ENCODE measurements at regions not wholly inside any gene's neighbourhood (a gene's known extent, or its start where the extent isn't known, plus 50 kb on each side); places are given as distances from the start of the nearest gene placed in this dataset.
"Not testable (repeated sequence)": the region's sequence is repeated elsewhere in the genome, so short reads cannot be mapped to it uniquely, and the experiment has no call there.

DNA sequence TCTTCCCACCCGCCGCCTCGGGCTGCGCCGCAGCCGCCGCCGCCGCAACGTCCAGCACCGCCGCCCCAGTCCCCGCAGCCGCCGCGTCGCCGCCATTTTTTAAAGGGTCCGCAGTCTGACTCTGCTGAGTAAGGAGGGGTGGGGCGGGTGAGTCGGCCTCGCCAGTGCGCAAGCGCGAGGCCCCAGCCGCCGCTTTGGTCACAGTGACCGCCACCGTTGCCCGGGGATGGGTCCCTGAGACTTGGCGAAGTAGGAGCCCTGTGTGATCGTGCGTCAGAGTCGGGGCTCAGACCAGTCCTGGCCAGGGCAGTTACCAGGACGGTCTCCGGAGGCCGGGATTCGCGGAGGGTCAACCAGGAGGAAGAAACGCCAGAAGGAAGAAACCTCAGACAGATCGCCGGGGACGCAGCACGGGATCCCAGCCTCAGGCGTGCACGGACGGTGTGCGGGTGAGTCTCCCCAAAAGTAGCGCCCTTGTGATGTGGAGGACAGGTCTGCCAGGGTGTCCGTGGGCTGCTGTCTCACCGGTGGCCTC lies 1414.2 kb upstream of the PCDH10 start:
- H3K4me3 Mint-ChIP-seq, H3K27ac Mint-ChIP-seq, H3K9me3 Mint-ChIP-seq, H3K27me3 Mint-ChIP-seq, H3K4me1 Mint-ChIP-seq, H3K36me3 Mint-ChIP-seq: not testable (repeated sequence)

DNA sequence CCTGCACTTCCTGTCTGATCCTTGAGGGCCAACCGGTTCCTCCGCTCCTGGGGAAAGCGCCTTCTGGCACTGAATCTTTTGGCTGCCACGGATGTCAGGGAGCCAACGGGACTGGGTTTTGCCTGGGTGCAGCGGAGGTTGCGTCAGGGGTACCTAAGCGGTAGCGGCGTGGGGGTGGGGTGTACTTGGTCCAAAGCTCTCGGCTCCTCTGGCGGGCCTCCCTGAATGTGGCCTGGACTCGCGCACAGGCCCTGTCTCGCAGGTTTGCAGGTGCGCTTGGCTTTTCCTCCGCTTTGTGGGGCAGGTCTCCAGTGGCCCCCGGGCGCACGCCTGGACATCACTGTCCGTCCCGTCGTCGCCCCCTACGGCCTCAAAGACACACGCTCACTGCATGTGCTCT lies 1410.1 kb upstream of the PCDH10 start:
- H3K27me3 Mint-ChIP-seq, H3K9me3 Mint-ChIP-seq, H3K4me3 Mint-ChIP-seq, H3K27ac Mint-ChIP-seq, H3K36me3 Mint-ChIP-seq, H3K4me1 Mint-ChIP-seq: not testable (repeated sequence)

DNA sequence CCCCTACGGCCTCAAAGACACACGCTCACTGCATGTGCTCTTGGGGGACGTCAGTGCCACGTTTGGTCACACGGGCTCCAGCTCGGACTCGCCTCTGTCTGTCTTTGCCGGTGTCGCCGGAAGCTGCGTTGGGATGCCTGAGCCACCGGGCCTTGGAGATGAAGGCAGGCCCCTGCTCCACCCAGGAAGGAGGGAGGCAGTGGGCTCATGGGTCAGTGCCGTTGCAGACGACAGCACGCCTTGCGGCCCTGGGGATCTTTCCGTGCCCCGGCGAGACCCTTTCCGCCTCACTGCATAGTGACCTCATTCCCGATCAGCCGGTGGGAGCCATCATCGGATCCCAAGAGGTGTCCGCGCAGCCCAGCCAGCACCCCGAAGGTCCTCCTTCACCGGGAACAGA lies 1407.3 kb upstream of the PCDH10 start:
- not testable (repeated sequence) for H3K4me1 Mint-ChIP-seq, H3K27me3 Mint-ChIP-seq, H3K4me3 Mint-ChIP-seq, H3K9me3 Mint-ChIP-seq, H3K36me3 Mint-ChIP-seq, H3K27ac Mint-ChIP-seq

DNA sequence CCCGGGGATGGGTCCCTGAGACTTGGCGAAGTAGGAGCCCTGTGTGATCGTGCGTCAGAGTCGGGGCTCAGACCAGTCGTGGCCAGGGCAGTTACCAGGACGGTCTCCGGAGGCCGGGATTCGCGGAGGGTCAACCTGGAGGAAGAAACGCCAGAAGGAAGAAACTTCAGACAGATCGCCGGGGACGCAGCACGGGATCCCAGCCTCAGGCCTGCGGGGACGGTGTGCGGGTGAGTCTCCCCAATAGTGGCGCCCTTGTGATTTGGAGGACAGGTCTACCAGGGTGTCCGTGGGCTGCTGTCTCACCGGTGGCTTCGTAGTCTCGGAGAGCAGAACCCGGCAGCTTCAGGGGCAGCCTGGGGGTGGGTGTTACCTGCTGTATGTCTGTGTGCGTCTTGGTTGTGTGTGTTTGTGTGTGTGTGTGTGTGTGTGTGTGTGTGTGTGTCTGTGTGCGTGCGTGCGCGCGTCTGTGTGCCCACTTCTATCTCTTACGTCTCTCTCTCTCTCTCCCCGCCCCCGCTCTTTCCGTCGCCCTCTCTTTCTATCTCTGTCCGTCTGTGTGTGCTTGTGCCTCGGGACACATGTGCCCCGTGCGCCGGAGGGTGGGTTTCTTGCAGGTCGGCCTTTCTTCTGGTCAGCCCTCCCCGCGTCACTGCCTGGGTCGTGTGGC lies 1406.4 kb upstream of the PCDH10 start:
- H3K36me3 Mint-ChIP-seq, H3K9me3 Mint-ChIP-seq, H3K4me3 Mint-ChIP-seq, H3K27me3 Mint-ChIP-seq, H3K4me1 Mint-ChIP-seq: not testable (repeated sequence)
- H3K27ac Mint-ChIP-seq, result peak overlapping the region in 1 of 3 donors; percentile 20

DNA sequence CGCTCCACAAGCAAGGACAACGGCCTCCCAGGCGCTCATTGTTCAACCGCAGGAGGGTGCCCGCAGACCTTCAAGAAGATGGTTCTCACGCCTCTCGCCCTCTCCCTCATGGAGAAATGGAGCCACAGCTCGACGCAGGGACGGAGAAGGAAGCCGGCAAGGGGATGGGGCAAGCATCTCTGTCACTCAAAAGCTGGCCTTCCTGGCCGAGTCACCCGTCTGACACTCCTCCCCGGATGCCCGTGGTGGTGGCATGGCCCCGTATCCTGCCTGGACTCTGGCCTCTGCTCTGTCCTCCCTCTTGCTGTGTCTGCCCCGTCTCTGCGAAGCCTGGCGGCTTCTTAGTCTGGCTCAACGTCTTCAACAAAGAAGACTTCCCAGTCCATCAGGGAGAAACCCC lies 1405.7 kb upstream of the PCDH10 start:
- not testable (repeated sequence) for H3K27me3 Mint-ChIP-seq, H3K36me3 Mint-ChIP-seq, H3K4me3 Mint-ChIP-seq, H3K27ac Mint-ChIP-seq, H3K9me3 Mint-ChIP-seq, H3K4me1 Mint-ChIP-seq

DNA sequence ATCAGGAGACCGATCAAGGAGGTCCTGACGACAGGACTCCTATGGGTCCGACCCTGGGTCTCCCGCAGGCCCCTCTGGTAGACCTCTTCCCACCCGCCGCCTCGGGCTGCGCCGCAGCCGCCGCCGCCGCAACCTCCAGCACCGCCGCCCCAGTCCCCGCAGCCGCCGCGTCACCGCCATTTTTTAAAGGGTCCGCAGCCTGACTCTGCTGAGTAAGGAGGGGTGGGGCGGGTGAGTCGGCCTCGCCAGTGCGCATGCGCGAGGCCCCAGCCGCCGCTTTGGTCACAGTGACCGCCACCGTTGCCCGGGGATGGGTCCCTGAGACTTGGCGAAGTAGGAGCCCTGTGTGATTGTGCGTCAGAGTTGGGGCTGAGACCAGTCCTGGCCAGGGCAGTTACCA lies 1401.9 kb upstream of the PCDH10 start:
- not testable (repeated sequence) for H3K4me3 Mint-ChIP-seq, H3K4me1 Mint-ChIP-seq, H3K27ac Mint-ChIP-seq, H3K36me3 Mint-ChIP-seq, H3K27me3 Mint-ChIP-seq, H3K9me3 Mint-ChIP-seq

DNA sequence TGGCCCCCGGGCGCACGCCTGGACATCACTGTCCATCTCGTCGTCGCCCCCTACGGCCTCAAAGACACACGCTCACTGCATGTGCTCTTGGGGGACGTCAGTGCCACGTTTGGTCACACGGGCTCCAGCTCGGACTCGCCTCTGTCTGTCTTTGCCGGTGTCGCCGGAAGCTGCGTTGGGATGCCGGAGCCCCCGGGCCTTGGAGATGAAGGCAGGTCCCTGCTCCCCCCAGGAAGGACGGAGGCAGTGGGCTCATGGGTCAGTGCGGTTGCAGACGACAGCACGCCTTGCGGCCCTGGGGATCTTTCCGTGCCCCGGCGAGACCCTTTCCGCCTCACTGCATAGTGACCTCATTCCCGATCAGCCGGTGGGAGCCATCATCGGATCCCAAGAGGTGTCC lies 1399.9 kb upstream of the PCDH10 start:
- not testable (repeated sequence) for H3K36me3 Mint-ChIP-seq, H3K27ac Mint-ChIP-seq, H3K4me3 Mint-ChIP-seq, H3K4me1 Mint-ChIP-seq, H3K27me3 Mint-ChIP-seq, H3K9me3 Mint-ChIP-seq

DNA sequence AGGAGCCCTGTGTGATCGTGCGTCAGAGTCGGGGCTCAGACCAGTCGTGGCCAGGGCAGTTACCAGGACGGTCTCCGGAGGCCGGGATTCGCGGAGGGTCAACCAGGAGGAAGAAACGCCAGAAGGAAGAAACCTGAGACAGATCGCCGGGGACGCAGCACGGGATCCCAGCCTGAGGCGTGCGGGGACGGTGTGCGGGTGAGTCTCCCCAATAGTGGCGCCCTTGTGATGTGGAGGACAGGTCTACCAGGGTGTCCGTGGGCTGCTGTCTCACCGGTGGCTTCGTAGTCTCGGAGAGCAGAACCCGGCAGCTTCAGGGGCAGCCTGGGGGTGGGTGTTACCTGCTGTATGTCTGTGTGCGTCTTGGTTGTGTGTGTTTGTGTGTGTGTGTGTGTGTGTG lies 1399.1 kb upstream of the PCDH10 start:
- H3K4me3 Mint-ChIP-seq, H3K27me3 Mint-ChIP-seq, H3K27ac Mint-ChIP-seq, H3K9me3 Mint-ChIP-seq, H3K4me1 Mint-ChIP-seq, H3K36me3 Mint-ChIP-seq: not testable (repeated sequence)

DNA sequence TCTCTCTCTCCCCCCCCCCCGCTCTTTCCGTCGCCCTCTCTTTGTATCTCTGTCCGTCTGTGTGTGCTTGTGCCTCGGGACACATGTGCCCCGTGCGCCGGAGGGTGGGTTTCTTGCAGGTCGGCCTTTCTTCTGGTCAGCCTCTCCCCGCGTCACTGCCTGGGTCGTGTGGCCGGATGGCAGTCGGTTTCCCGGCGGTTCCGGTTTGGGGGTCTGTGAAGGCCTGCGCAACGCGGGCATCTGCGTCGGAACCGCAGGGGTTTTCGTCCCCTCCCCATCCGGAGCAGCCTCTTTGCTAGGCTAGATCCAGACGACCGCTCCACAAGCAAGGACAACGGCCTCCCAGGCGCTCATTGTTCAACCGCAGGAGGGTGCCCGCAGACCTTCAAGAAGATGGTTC lies 1398.6 kb upstream of the PCDH10 start:
- not testable (repeated sequence) for H3K36me3 Mint-ChIP-seq

DNA sequence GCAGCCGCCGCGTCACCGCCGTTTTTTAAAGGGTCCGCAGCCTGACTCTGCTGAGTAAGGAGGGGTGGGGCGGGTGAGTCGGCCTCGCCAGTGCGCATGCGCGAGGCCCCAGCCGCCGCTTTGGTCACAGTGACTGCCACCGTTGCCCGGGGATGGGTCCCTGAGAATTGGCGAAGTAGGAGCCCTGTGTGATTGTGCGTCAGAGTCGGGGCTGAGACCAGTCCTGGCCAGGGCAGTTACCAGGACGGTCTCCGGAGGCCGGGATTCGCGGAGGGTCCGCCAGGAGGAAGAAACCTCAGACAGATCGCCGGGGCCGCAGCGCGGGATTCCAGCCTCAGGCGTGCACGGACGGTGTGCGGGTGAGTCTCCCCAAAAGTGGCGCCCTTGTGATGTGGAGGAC lies 1386.9 kb upstream of the PCDH10 start:
- not testable (repeated sequence) for H3K27ac Mint-ChIP-seq

More for the DNA sequence above, 1398.6 kb upstream of the PCDH10 start:
- not testable (repeated sequence) for H3K4me1 Mint-ChIP-seq, H3K4me3 Mint-ChIP-seq, H3K27ac Mint-ChIP-seq, H3K27me3 Mint-ChIP-seq, H3K9me3 Mint-ChIP-seq

DNA sequence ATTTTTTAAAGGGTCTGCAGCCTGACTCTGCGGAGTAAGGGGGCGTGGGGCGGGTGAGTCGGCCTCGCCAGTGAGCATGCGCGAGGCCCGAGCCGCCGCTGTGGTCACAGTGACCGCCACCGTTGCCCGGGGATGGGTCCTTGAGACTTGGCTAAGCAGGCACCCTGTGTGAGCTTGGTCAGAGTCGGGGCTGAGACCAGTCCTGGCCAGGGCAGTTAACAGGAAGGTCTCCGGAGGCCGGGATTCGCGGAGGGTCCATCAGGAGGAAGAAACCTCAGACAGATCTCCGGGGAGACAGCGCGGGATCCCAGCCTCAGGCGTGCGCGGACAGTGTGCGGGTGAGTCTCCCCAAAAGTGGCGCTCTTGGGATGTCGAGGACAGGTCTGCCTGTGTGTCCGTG lies 1384.4 kb upstream of the PCDH10 start:
- no peaks in the 10 kb centered on the region for H3K27me3 Mint-ChIP-seq
- H3K9me3 Mint-ChIP-seq, result no peaks in the 10 kb centered on the region
- no peak overlapping the region for H3K27ac Mint-ChIP-seq
- no peaks in the 10 kb centered on the region for H3K4me1 Mint-ChIP-seq
- H3K4me3 Mint-ChIP-seq, result no peak overlapping the region
- H3K36me3 Mint-ChIP-seq, result no peaks in the 10 kb centered on the region

More for the DNA sequence above, 1386.9 kb upstream of the PCDH10 start:
- not testable (repeated sequence) for H3K4me3 Mint-ChIP-seq, H3K36me3 Mint-ChIP-seq, H3K9me3 Mint-ChIP-seq, H3K27me3 Mint-ChIP-seq, H3K4me1 Mint-ChIP-seq

DNA sequence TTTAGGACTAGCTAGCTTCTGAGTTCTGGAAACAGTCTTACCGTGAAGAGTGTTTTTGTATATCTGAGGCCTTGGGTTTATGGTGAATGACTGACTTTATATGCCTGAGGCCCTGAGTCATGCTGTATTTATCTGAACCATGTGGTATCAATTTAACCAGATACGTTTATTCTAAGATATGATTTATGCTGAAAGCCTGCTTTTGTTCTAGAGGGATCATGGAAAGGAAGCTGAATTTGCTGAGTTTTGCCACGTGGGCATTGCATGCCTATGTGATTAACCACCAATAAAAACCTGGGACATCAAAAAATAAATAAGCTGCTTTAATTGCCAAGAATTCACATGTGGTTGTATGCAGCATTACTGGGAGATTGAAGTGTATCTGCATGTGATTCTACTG lies 1374.7 kb upstream of the PCDH10 start:
- not testable (repeated sequence) for H3K27me3 Mint-ChIP-seq, H3K4me1 Mint-ChIP-seq, H3K9me3 Mint-ChIP-seq, H3K36me3 Mint-ChIP-seq, H3K27ac Mint-ChIP-seq
- H3K4me3 Mint-ChIP-seq, result peak overlapping the region in 1 of 4 donors; percentile 31

DNA sequence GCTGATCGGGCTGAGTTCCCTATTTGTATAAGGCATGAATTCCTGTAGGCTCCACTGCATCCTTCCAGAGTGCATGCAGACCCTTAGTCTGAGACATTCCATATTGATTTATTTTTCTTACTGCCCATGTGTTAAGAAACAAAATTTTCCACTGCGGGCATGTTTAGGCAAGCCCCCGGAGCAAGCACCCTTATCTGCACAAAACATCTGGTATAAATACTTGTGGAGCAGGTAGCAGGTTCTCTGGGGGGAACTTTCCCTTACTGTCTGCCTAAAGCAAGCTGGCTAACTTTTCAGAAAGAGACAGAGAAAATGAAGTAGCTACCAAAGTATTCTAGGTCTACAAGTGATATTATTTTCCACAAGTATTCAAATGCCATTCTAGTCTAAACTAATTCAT lies 1338.5 kb upstream of the PCDH10 start:
- H3K9me3 Mint-ChIP-seq, H3K27ac Mint-ChIP-seq, H3K27me3 Mint-ChIP-seq, H3K4me1 Mint-ChIP-seq, H3K4me3 Mint-ChIP-seq, H3K36me3 Mint-ChIP-seq: not testable (repeated sequence)

All from IgD-negative memory B cell (primary cell).